PC-3 (cell line): ENCODE measurements at regions not wholly inside any gene's neighbourhood (a gene's known extent, or its start where the extent isn't known, plus 50 kb on each side); places are given as distances from the start of the nearest gene placed in this dataset.

ENCODE experiments used
- CTCF ChIP-seq: fragments of 300-600 bp; sonication (generic); conservative IDR thresholded peaks from 2 replicates; pipeline ENCODE4 v1.5.1; 2017; ENCODE audit warnings: antibody characterized with exemption, low read depth, mild to moderate bottlenecking, low read length
- EZH2 ChIP-seq: fragments of 300-600 bp; sonication (generic); IDR thresholded peaks from one replicate; pipeline ENCODE4 v1.6.1; 2017; ENCODE audit warnings: antibody characterized with exemption, mild to moderate bottlenecking, low read length; ENCODE audit not compliant: unreplicated experiment
- EZH2phosphoT487 ChIP-seq: fragments of 300-600 bp; sonication (generic); IDR thresholded peaks from 2 replicates; pipeline ENCODE4 v1.6.1; 2018; ENCODE audit warnings: mild to moderate bottlenecking, antibody characterized with exemption, low read length, borderline replicate concordance

- TF ChIP-seq CTCF (no peak), EZH2 (no peak), EZH2phosphoT487 (no peak)
Measured at GRCh38 chr7:130877991-130878305, 143.9 kb upstream of the KLF14 start.
